B cell (primary cell): ENCODE measurements at regions not wholly inside any gene's neighbourhood (a gene's known extent, or its start where the extent isn't known, plus 50 kb on each side); places are given as distances from the start of the nearest gene placed in this dataset.

Source experiments
- ATAC-seq: fragments of 200-7000 bp; cut with Tn5 transposase; one replicate; pipeline ENCODE4 v1.10.0; 2021; ENCODE audit warnings: low read depth, mild to moderate bottlenecking, moderate number of reproducible peaks, moderate library complexity
- CTCF ChIA-PET: fragments of 350-600 bp; sonication (Branson Sonifier 250); formaldehyde crosslinking; loops from one replicate; lab custom pipeline; 2021; ENCODE audit warnings: antibody characterized with exemption, inconsistent platforms; lab: Charles Lee
- POLR2A ChIA-PET: fragments of 350-600 bp; sonication (Branson Sonifier 250); formaldehyde crosslinking; loops from one replicate; lab custom pipeline; 2021; ENCODE audit warnings: antibody characterized with exemption; lab: Charles Lee
- DNase-seq: peaks from one replicate; pipeline ENCODE4 v3.0.0; 2013
- H2AFZ ChIP-seq: 2 replicates; pipeline ENCODE4 v1.6.1; 2012; ENCODE audit warnings: mild to moderate bottlenecking, low read depth, low read length; ENCODE audit not compliant: insufficient read depth, poor library complexity, severe bottlenecking
- H3K27ac ChIP-seq, 2 donors: 1 replicate in 1 of 2; 2 replicates in 1 of 2; pipeline ENCODE4 v1.5.1; 2012 to 2013; ENCODE audit warnings: low read length in 2 of 2, mild to moderate bottlenecking in 2 of 2, moderate library complexity in 1 of 2
- H3K27me3 ChIP-seq, 4 experiments: fragments of 200-600 bp in 1 of 4; sonication (generic) in 1 of 4; replicated peaks in 1 of 4; 1 replicate in 2 of 4; 2 replicates in 2 of 4; pipeline versions ENCODE4 v1.6.1 to v1.7.0; 2013 to 2016; ENCODE audit warnings: low read length in 3 of 4, mild to moderate bottlenecking in 2 of 4, mixed read lengths in 1 of 4, moderate library complexity in 1 of 4; ENCODE audit not compliant: insufficient read depth in 4 of 4, control insufficient read depth in 3 of 4; ENCODE audit errors: control extremely low read depth in 1 of 4
- H3K36me3 ChIP-seq, 2 experiments: replicated peaks in 1 of 2; 1 replicate in 1 of 2; 2 replicates in 1 of 2; pipeline versions ENCODE4 v1.6.1 to v1.7.1; 2013; ENCODE audit warnings: low read length in 1 of 2; ENCODE audit not compliant: insufficient read depth in 2 of 2, control insufficient read depth in 1 of 2; ENCODE audit errors: control extremely low read depth in 1 of 2, extremely low read depth in 1 of 2
- H3K4me1 ChIP-seq, 2 donors: fragments of 200-600 bp in 1 of 2; sonication (generic) in 1 of 2; 1 replicate in 1 of 2; 2 replicates in 1 of 2; pipeline versions ENCODE4 v1.5.1 to v1.6.1; 2013 to 2017; ENCODE audit warnings: low read length in 2 of 2; ENCODE audit not compliant: control insufficient read depth in 2 of 2, insufficient read depth in 2 of 2
- H3K4me2 ChIP-seq: replicated peaks from 2 replicates; pipeline ENCODE3; 2012; ENCODE audit warnings: mild to moderate bottlenecking, low read depth, low read length; ENCODE audit not compliant: poor library complexity, severe bottlenecking
- H3K4me3 ChIP-seq, 5 experiments: fragments of 200-600 bp in 1 of 5; sonication (generic) in 1 of 5; 1 replicate in 3 of 5; 2 replicates in 2 of 5; pipeline versions ENCODE4 v1.5.1 to v1.7.0; 2011 to 2016; ENCODE audit warnings: low read length in 4 of 5, mild to moderate bottlenecking in 4 of 5, low read depth in 2 of 5, control low read depth in 1 of 5, moderate library complexity in 1 of 5; ENCODE audit not compliant: insufficient read depth in 1 of 5; ENCODE audit errors: control extremely low read depth in 1 of 5, extremely low read depth in 1 of 5
- H3K79me2 ChIP-seq: fragments of 200-600 bp; sonication (generic); one replicate; pipeline ENCODE4 v1.6.0; 2016; ENCODE audit warnings: low read length; ENCODE audit not compliant: control insufficient read depth, insufficient read depth
- H3K9ac ChIP-seq: fragments of 200-600 bp; sonication (generic); 2 replicates; pipeline ENCODE4 v1.6.1; 2017; ENCODE audit warnings: mild to moderate bottlenecking, low read length, moderate library complexity
- H3K9me3 ChIP-seq, 3 donors: one replicate each; pipeline versions ENCODE4 v1.6.1 to v1.7.1; 2013; ENCODE audit warnings: low read length in 2 of 3; ENCODE audit not compliant: control insufficient read depth in 2 of 3, insufficient read depth in 1 of 3; ENCODE audit errors: control extremely low read depth in 1 of 3
- H4K20me1 ChIP-seq: 2 replicates; pipeline ENCODE4 v1.6.0; 2012; ENCODE audit warnings: mild to moderate bottlenecking, low read length; ENCODE audit not compliant: insufficient read depth, control insufficient read depth, poor library complexity, severe bottlenecking
- H3K27ac Mint-ChIP-seq: one replicate; pipeline ENCODE4 v1.8.0; 2021; ENCODE audit warnings: mixed read lengths
- H3K27me3 Mint-ChIP-seq: one replicate; pipeline ENCODE4 v1.8.0; 2021; ENCODE audit warnings: mixed read lengths
- H3K4me1 Mint-ChIP-seq: one replicate; pipeline ENCODE4 v1.8.0; 2021; ENCODE audit warnings: mixed read lengths
- H3K4me3 Mint-ChIP-seq: one replicate; pipeline ENCODE4 v1.8.0; 2021; ENCODE audit warnings: mixed read lengths
- H3K9me3 Mint-ChIP-seq: one replicate; pipeline ENCODE4 v1.8.0; 2022; ENCODE audit warnings: mixed read lengths; ENCODE audit not compliant: insufficient read depth
- CTCF ChIP-seq: fragments of 200-600 bp; IDR thresholded peaks from one replicate; pipeline ENCODE4 v1.8.0; 2022; ENCODE audit warnings: antibody characterized with exemption, mild to moderate bottlenecking
- EZH2 ChIP-seq: IDR thresholded peaks from 2 replicates; pipeline ENCODE4 v1.6.1; 2012; ENCODE audit warnings: borderline replicate concordance, low read depth, mild to moderate bottlenecking, moderate library complexity, low read length; ENCODE audit not compliant: insufficient read depth, poor library complexity, severe bottlenecking
- WGBS: methylation state at CpG from one replicate; pipeline ENCODE4 v1.1.5; 2013; ENCODE audit warnings: missing lambda C conversion rate; ENCODE audit not compliant: insufficient coverage; 5-methylcytosine and 5-hydroxymethylcytosine counted together
- intact Hi-C: fragments of 100-400 bp; cut with micrococcal nuclease; formaldehyde crosslinking; loops from one replicate; pipeline ENCODE4 v1.10.0; 2022

- CTCF ChIA-PET = no interaction called here
- Mint-ChIP-seq H3K27me3 (no peaks in the 10 kb centered on the region), H3K4me1 (no peaks in the 10 kb centered on the region)
Observed at GRCh38 chr16:6265968-6266367, 1066.7 kb upstream of the RBFOX1 start.

GRCh38 chr16:6258056-6258455 is 1074.6 kb upstream of the RBFOX1 start:
- intact Hi-C loops = no loop called here
- Mint-ChIP-seq H3K27ac (no peak overlapping the region), H3K4me3 (no peak overlapping the region), H3K4me1 (no peaks in the 10 kb centered on the region), H3K9me3 (peaks cover 5% of the 10 kb centered on the region), H3K27me3 (no peaks in the 10 kb centered on the region)
- ATAC-seq (no peak), DNase-seq (no peak)
- no peaks in the 10 kb centered on the region for H3K36me3 ChIP-seq
- no peak overlapping the region for H3K4me2 ChIP-seq
- no peaks in the 10 kb centered on the region for H3K27me3 ChIP-seq
- H3K9me3 ChIP-seq = no peaks in the 10 kb centered on the region
- H3K27ac ChIP-seq = no peak overlapping the region
- no peaks in the 10 kb centered on the region for H4K20me1 ChIP-seq
- no peak overlapping the region for H3K9ac ChIP-seq
- H3K79me2 ChIP-seq = no peaks in the 10 kb centered on the region
- H2AFZ ChIP-seq = no peak overlapping the region
- WGBS = no CpG with 5 or more reads among the region's 3 CpGs
- no peaks in the 10 kb centered on the region for H3K4me1 ChIP-seq
- CTCF ChIA-PET = no interaction called here
- POLR2A ChIA-PET = no interaction called here
- TF ChIP-seq EZH2 (no peak), CTCF (no peak)
- no peak overlapping the region for H3K4me3 ChIP-seq

More at GRCh38 chr16:6265968-6266367, 1066.7 kb upstream of the RBFOX1 start:
- H3K4me1 ChIP-seq = no peaks in the 10 kb centered on the region
- no peaks in the 10 kb centered on the region for H4K20me1 ChIP-seq
- TF ChIP-seq CTCF (no peak), EZH2 (no peak)
- DNase-seq (no peak), ATAC-seq (no peak)
- Mint-ChIP-seq H3K27ac (no peak overlapping the region), H3K9me3 (peaks cover 2% of the 10 kb centered on the region), H3K4me3 (no peak overlapping the region)
- H3K9ac ChIP-seq = no peak overlapping the region
- H3K36me3 ChIP-seq = no peaks in the 10 kb centered on the region
- no peak overlapping the region for H3K27ac ChIP-seq
- no peaks in the 10 kb centered on the region for H3K79me2 ChIP-seq
- H3K4me3 ChIP-seq = no peak overlapping the region
- no peaks in the 10 kb centered on the region for H3K27me3 ChIP-seq
- peaks cover 0 to 3% (median 0%) of the 10 kb centered on the region in 3 donors for H3K9me3 ChIP-seq
- H2AFZ ChIP-seq = no peak overlapping the region
- intact Hi-C loops = no loop called here
- 100% methylated on average over 2 of the region's 4 CpGs for WGBS
- no peak overlapping the region for H3K4me2 ChIP-seq
- POLR2A ChIA-PET = no interaction called here
